Lung (tissue), 11 donors: ENCODE measurements at regions not wholly inside any gene's neighbourhood (a gene's known extent, or its start where the extent isn't known, plus 50 kb on each side); places are given as distances from the start of the nearest gene placed in this dataset.

Experiments
- ATAC-seq: fragments of 200-7000 bp; cut with Tn5 transposase; one replicate; pipeline ENCODE4 v1.9.1; 2020; ENCODE audit warnings: moderate number of reproducible peaks; ENCODE audit not compliant: insufficient read depth, low FRiP score
- DNase-seq, 3 donors: peaks; one replicate each; pipeline ENCODE4 v3.0.0-alpha.2; 2013 to 2017
- H3K27ac ChIP-seq, 2 donors: one replicate each; pipeline ENCODE4 v1.5.1; 2013; ENCODE audit warnings: mild to moderate bottlenecking in 2 of 2, moderate library complexity in 2 of 2, control low read depth in 1 of 2, inconsistent platforms in 1 of 2, low read depth in 1 of 2, low read length in 1 of 2
- H3K27me3 ChIP-seq, 3 donors: one replicate each; pipeline ENCODE4 v1.5.1; 2013; ENCODE audit warnings: low read length in 2 of 3; ENCODE audit not compliant: control insufficient read depth in 3 of 3, insufficient read depth in 3 of 3
- H3K36me3 ChIP-seq, 4 donors: one replicate each; pipeline ENCODE4 v1.5.1; 2013; ENCODE audit warnings: low read length in 4 of 4, mild to moderate bottlenecking in 1 of 4, moderate library complexity in 1 of 4; ENCODE audit not compliant: control insufficient read depth in 4 of 4, insufficient read depth in 4 of 4
- H3K4me1 ChIP-seq, 5 donors: one replicate each; pipeline ENCODE4 v1.5.1; 2013; ENCODE audit warnings: low read length in 5 of 5, mild to moderate bottlenecking in 2 of 5, moderate library complexity in 1 of 5; ENCODE audit not compliant: control insufficient read depth in 5 of 5, insufficient read depth in 5 of 5
- H3K4me3 ChIP-seq: one replicate; pipeline ENCODE4 v1.5.1; 2013; ENCODE audit warnings: mild to moderate bottlenecking, control low read depth, moderate library complexity
- H3K9ac ChIP-seq, 2 donors: one replicate each; pipeline ENCODE4 v1.5.1; 2013; ENCODE audit warnings: low read length in 2 of 2, control low read depth in 1 of 2; ENCODE audit not compliant: insufficient read depth in 1 of 2
- H3K9me3 ChIP-seq, 4 donors: one replicate each; pipeline ENCODE4 v1.5.1; 2013; ENCODE audit warnings: low read length in 3 of 4, mild to moderate bottlenecking in 1 of 4, moderate library complexity in 1 of 4; ENCODE audit not compliant: control insufficient read depth in 4 of 4, insufficient read depth in 3 of 4
- WGBS, 2 donors: extraction: QIAGEN DNeasy Blood & Tissue Kit; methylation state at CpG; one replicate each; pipeline ENCODE4 v1.1.7; 2013; 5-methylcytosine and 5-hydroxymethylcytosine counted together
- TF ChIP-seq, protein P1 (sequence below): IDR thresholded peaks from 2 replicates; pipeline ENCODE4 v1.5.1; 2012; ENCODE audit warnings: mild to moderate bottlenecking; ENCODE audit errors: control extremely low read depth, extremely low read depth
- donor health status: control.
- donor health status: control.
- donor health status: Bipolar disorder and iron deficiency.
- donor health status: healthy.
- donor health status: DM: yes; HTN: yes; CAD: no.

DNA sequence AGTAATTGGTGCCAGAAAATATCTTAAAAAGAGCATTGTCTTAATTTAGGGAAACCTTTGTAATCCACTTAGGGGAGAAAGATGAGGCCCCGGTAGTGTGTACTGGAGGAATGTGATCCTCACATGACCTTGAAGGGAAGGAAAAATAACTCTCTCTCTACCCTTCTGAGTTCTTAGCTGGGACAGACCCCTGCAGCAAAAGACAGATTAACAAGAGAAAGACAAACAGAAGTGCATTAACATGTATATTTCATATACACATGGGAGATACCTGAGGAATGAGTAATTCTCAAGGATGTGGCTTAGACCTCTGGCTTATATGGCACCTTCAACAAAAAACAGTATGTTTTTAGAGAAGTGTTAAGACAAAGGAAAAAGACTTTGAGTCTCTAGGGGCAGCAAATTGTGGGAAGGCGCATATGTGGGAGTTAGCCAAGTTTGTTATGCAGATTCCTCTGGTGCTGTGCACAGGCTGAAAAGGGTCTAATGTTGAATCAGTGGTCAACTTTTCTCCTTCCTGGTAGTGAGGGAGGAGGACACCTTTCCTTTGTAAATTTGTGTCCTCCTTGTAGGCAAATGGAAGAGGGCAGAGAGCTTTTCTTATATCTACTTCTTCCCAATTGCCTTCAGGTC is 138.8 kb downstream of the LRRC70 start:
- Histone ChIP-seq H3K36me3 (no peaks in the 10 kb centered on the region), H3K27me3 (no peaks in the 10 kb centered on the region), H3K4me3 (no peak overlapping the region), H3K4me1 (peaks cover 0 to 20% (median 6%) of the 10 kb centered on the region in 5 donors), H3K9me3 (no peaks in the 10 kb centered on the region), H3K27ac (no peak overlapping the region), H3K9ac (no peak overlapping the region)
- DNase-seq (peak in 2 of 3 donors; percentile 25 to 29), ATAC-seq (no peak)
- WGBS, 2 donors = 88 to 90% methylated on average over 2 of the region's 2 CpGs
- TF ChIP-seq, protein P1, sequence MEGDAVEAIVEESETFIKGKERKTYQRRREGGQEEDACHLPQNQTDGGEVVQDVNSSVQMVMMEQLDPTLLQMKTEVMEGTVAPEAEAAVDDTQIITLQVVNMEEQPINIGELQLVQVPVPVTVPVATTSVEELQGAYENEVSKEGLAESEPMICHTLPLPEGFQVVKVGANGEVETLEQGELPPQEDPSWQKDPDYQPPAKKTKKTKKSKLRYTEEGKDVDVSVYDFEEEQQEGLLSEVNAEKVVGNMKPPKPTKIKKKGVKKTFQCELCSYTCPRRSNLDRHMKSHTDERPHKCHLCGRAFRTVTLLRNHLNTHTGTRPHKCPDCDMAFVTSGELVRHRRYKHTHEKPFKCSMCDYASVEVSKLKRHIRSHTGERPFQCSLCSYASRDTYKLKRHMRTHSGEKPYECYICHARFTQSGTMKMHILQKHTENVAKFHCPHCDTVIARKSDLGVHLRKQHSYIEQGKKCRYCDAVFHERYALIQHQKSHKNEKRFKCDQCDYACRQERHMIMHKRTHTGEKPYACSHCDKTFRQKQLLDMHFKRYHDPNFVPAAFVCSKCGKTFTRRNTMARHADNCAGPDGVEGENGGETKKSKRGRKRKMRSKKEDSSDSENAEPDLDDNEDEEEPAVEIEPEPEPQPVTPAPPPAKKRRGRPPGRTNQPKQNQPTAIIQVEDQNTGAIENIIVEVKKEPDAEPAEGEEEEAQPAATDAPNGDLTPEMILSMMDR = no peak

DNA sequence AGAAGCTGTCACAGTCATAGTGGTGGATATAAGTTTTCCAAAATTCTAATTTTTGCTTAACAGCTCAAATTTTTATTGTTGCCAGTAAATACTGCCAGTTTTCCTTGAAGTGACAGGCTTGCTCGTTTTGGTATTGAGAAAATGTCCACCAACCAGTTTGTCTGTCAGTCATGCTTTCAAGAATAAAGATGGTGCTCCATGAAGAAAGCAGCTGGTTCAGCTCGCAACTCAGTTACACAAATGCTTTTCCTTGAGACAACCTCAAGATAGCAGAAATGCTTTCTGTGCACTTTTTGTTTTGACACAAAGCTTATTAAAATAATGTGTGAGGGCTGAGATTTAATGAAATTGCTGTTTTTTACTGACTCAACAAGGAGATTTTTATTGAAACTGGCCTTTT is 135.7 kb downstream of the LRRC70 start:
- H3K4me3 ChIP-seq = no peak overlapping the region
- WGBS, 2 donors = 63 to 83% methylated on average over 2 of the region's 2 CpGs
- H3K9me3 ChIP-seq = no peaks in the 10 kb centered on the region
- peak; percentile 16 to 64 (median 61) for DNase-seq
- peaks cover 0 to 16% (median 0%) of the 10 kb centered on the region in 5 donors for H3K4me1 ChIP-seq
- H3K9ac ChIP-seq = no peak overlapping the region
- ATAC-seq = no peak
- TF ChIP-seq, protein P1 = no peak
- no peaks in the 10 kb centered on the region for H3K27me3 ChIP-seq
- no peak overlapping the region for H3K27ac ChIP-seq
- no peaks in the 10 kb centered on the region for H3K36me3 ChIP-seq

DNA sequence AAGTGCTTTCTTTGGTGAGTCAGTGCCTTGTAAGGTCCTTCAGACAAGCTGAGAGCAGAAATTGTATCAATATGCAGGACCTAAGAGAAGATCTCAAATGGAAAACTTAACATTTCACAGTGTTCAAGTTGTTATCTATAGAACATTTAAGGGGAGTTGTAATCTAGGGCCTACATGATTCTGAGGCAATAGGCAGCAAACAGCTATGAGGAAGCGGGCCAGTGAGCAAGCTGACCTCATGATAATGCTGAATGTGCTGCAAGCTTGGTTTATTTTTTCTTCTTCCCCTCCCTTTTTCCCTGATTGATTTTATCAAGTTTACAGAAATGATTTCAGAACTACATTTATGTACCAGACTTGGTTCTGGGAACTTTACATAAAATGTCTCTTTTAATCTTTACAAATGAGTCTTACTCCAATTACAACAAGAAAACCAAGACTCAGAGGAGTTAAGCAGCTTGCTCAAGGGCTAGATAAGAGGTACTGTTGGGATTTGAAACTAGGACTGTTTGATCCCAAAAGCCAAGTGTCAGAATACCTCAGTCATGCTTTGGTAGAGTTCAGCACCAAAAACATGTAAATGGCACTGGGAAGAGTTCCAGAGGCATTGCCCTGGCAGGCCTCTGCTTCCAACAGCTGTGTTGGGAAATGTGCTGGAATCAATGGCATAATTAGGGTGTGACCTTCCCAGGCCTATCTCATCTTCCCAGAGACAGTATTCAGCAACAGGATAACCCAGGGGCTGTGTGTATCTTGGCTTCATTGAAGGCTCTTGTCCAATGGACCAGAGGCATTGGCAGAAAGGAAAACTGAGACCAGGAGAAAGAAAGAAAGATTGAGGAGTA is 130.1 kb downstream of the LRRC70 start:
- ATAC-seq (no peak), DNase-seq (no peak)
- Histone ChIP-seq H3K27ac (no peak overlapping the region), H3K27me3 (no peaks in the 10 kb centered on the region), H3K4me3 (no peak overlapping the region), H3K9ac (no peak overlapping the region), H3K9me3 (peaks cover 0 to 8% (median under 1%) of the 10 kb centered on the region in 4 donors), H3K4me1 (no peaks in the 10 kb centered on the region), H3K36me3 (no peaks in the 10 kb centered on the region)
- TF ChIP-seq, protein P1 = no peak
- 84 to 92% methylated on average over 1 of the region's 1 CpG for WGBS, 2 donors
